HG03095 (cell line): ENCODE measurements at regions not wholly inside any gene's neighbourhood (a gene's known extent, or its start where the extent isn't known, plus 50 kb on each side); places are given as distances from the start of the nearest gene placed in this dataset.

ENCODE experiments used
- ATAC-seq: cut with Tn5 transposase; IDR thresholded peaks from one replicate; pipeline ENCODE4 v1.9.1; 2021; ENCODE audit warnings: moderate library complexity; ENCODE audit not compliant: unreplicated experiment

- ATAC-seq = no peak
Observed at GRCh38 chr11:116481126-116481675, 291.6 kb downstream of the BUD13 start.

GRCh38 chr11:116478669-116479668, 293.8 kb downstream of the BUD13 start:
- no peak for ATAC-seq

DNA sequence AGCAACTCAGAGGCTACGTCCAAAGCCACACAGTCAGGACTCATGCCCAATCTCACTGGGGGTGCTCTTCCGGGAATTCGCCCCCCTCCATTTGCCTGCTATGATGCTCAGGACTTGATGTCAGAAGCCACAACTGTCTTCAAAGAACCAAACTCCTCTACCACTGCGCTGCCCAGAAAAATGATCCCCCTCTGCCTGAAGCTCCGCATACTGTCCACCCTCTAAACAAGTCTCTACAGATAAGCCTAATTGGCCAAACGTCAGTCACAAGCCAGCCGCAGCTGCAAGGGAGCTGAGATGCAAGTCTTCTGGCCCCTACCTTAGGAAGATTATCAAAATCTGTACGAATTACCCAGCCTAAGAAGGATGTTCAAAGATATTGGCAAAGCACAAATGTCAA, 294.6 kb downstream of the BUD13 start:
- no peak for ATAC-seq

- no peak for ATAC-seq
Observed at GRCh38 chr11:116473790-116474346, 298.9 kb downstream of the BUD13 start.

GRCh38 chr11:116473206-116473769, 299.5 kb downstream of the BUD13 start:
- no peak for ATAC-seq

GRCh38 chr11:116472651-116473050, 300.1 kb downstream of the BUD13 start:
- no peak for ATAC-seq

DNA sequence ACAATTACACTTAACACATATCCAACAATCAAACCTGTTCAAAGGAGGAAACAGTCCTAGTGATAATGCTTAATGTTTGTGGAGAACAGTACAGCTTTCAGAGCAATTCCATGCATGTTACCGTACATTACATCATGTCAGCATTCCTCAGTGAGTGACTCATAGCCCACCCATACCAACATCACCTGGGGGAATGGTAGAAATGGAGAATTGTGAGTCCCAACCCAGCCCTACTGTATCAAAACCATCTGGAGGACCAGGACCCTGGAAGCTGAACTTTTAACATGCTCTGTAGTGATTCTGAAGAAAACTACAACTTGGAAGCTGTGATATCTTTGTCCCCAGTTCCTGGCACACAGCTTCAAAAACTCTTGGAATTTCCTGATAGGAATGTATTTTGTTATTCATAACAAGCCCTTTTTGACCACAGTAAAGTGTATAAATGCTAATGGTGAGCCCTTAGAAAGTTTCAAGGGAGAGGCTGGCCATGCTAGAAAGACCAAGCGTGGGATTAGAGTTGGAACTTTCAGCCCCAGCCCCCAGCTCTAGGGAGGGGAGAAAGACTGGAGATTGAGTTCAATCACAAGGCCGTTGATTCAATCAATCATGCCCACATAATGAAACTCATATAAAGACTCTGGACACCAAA, 301.1 kb downstream of the BUD13 start:
- ATAC-seq = no peak

GRCh38 chr11:116468699-116469098, 304.1 kb downstream of the BUD13 start:
- ATAC-seq = no peak

GRCh38 chr11:116467823-116468222, 305.0 kb downstream of the BUD13 start:
- ATAC-seq = no peak

GRCh38 chr11:116466801-116467200, 306.0 kb downstream of the BUD13 start:
- ATAC-seq = no peak

DNA sequence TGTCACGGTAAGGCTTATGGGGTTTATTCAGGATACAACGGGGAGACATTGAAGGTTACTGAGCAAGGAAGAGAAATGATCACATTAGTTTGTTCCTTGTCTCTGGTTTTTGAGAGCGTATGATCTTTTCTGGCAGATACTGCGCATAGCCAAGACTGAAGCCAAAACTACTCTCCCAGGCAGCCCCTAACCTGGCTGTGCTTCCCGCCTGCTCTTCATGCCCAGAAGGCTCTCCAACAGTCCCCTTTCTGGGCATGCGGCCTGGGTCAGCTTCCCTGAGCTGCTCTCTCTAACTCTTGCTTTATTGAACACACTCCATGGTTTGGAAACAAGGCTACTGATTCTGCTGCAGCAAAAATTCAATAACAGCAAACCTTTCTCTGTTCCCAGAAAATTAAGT, 306.6 kb downstream of the BUD13 start:
- ATAC-seq = no peak

DNA sequence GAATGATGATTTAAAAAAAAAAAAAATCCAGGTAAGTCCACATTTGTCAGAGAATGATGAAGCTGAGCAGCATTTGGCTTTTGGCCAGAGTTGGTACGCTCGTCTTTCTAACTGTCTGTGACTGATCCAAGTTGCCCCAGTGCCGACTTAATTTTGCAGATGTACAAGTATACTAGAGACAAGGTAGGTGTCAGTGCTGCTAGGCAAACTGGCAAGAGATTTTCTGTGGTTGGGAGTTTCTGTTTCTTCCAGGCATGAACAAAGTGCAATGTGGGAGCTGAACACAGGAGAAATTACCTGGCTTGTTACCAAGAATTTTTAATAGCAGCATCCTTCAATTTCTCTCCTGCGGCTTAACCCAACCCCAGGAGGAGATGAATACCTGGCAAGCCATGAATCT, 307.7 kb downstream of the BUD13 start:
- ATAC-seq = no peak

GRCh38 chr11:116461789-116462188, 311.0 kb downstream of the BUD13 start:
- no peak for ATAC-seq

DNA sequence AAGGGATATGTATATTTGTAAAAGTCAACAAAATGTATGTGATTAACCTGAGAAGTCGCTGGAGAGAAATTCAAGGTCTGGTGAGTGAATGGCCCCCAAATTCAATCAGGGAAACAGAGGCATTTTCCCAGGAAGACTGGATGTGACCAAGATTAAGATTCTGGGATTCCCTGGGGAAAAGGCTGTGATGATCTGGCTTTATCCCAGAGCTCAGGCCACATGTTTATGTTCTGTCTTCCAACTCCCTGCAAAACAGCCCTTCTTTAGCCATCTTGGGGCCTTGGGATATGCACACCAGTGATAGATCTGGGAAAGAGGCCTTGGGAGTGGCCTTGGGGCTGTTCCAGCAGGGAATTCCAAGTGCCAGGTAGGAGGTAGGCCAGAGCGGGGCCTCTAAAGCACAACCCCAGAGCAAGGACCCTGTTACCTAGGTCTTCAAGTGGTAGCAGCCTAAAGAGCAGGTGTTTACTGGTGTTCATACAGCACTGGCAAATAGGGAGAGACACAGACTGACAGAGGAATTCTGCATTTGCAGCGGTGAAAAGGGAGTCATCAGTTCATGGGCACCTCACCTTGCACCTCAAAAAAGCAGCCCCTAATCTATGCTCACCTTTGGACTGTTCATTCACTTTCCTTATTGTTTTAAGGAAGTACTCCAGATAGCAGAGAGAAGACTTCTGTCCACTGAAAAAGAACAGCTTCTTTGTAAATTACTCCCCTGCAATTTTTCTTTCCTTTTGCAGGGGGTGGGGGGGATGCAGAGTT, 312.4 kb downstream of the BUD13 start:
- no peak for ATAC-seq

- no peak for ATAC-seq
Observed at GRCh38 chr11:116459185-116460045, 313.4 kb downstream of the BUD13 start.

- ATAC-seq = no peak
Observed at GRCh38 chr11:116458546-116458945, 314.2 kb downstream of the BUD13 start.

DNA sequence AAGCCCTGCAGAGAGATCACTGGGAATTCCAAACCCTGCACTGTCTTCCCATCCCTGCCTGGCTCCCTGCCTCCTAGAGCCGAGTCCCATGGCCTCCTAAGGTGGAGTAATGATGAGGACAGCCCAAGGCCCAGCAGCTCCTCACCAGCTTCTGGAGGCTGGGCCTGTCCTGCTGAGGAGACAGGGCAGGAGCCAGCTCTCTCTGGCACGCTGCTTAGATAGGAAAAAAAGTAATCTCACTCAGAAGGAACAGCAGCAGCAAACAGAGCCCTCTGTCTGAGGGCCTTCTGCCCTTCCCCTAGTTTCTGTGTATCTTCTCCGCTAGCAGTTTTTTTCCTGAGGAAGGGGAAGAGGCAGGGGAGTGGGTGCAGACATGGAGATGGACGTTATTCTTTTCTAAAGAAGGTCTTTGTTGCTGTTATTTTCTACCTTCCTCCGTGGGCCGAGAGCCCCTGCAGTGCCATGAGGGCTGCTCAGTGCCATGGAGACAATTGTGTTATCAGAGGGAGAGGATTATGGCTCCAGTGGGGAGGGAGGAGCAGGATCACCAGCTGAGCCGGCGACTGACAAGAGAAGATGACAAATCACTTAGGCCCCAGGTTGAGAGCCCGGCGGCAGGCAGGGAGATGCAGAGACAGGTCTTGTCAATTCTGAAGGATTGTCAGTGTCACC, 315.3 kb downstream of the BUD13 start:
- no peak for ATAC-seq

DNA sequence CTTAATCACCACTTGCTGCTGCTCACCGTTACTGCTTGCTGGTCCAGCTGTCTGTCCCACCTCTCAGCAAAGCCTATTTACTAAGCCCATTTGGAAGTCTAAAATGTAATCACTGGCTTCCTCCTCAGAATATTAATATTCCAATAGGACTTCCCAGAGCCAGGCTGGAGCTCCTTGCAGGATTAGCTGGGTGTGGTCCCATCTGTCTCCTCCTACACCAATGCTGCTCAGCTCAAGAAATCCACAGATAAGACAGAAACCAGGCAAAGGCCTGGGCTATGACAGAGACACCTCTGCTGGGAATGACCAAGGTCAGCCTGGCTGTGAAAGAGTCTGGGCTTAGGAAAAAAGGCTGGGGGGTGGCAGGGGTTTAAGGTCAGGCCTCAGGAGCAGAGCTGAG, 317.8 kb downstream of the BUD13 start:
- no peak for ATAC-seq
